ENCODE measurements at regions not wholly inside any gene's neighbourhood (a gene's known extent, or its start where the extent isn't known, plus 50 kb on each side); places are given as distances from the start of the nearest gene placed in this dataset.

DNA sequence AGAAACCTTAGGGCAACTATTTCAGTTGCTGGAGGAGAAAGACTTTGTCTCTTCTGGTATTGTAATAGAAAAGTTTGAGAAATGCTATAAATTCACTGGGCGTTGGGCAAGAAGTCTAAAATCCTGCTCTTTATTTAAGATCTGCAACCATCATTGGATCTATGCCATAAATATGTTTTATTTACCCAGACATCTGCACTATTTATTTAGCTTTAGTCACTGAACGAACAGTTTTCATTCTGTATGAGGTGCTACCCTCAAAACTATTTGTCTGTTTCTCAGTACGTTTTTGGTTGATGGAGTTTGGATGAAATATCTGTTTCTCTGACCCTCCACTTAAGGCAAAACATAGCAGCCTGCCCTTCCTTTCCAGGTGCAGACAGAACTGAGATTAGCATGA is 171.5 kb downstream of the SNX19 start:
- no peak overlapping the region for H3K27ac ChIP-seq
- intact Hi-C loops (cut with DNase I) = no loop called here
- 61 to 69% methylated on average over 3 of the region's 3 CpGs for WGBS, 2 donors
- no peak for TF ChIP-seq POLR2A (IDR thresholded peaks at IDR 0.05)
- TF ChIP-seq, protein P1, sequence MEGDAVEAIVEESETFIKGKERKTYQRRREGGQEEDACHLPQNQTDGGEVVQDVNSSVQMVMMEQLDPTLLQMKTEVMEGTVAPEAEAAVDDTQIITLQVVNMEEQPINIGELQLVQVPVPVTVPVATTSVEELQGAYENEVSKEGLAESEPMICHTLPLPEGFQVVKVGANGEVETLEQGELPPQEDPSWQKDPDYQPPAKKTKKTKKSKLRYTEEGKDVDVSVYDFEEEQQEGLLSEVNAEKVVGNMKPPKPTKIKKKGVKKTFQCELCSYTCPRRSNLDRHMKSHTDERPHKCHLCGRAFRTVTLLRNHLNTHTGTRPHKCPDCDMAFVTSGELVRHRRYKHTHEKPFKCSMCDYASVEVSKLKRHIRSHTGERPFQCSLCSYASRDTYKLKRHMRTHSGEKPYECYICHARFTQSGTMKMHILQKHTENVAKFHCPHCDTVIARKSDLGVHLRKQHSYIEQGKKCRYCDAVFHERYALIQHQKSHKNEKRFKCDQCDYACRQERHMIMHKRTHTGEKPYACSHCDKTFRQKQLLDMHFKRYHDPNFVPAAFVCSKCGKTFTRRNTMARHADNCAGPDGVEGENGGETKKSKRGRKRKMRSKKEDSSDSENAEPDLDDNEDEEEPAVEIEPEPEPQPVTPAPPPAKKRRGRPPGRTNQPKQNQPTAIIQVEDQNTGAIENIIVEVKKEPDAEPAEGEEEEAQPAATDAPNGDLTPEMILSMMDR (IDR thresholded peaks at IDR 0.05) = no peak
- H3K4me1 ChIP-seq = no peaks in the 10 kb centered on the region
- ATAC-seq = no peak
- H3K36me3 ChIP-seq (replicated peaks in 1 of 2; ENCODE audit: insufficient read depth in 1 of 2, low read depth in 2 of 2) = no peaks in the 10 kb centered on the region
- H3K9me3 ChIP-seq = peaks cover 0 to 8% (median 0%) of the 10 kb centered on the region in 3 donors
- H3K4me3 ChIP-seq = no peak overlapping the region
- no peak for DNase-seq
- H3K27me3 ChIP-seq = no peaks in the 10 kb centered on the region

DNA sequence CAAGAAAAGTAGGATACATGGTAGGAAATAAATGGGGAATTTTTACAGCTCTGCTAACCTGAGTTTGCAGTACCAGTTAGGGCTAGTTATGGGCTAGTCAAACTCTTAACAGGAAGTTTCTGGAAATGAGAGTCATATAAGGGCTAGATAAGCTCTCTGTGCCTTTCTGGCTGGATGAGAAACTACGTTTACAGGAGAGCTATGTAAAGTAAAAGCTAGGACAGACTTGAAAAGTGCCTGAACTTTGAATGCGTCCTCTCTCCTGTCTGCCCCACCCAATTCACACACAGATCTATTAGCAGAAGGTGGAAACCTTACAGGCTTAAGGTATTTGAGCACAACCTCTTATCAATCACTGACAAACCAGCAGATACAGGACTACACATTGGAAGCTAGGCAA is 167.1 kb downstream of the SNX19 start:
- H3K27ac ChIP-seq = no peak overlapping the region

DNA sequence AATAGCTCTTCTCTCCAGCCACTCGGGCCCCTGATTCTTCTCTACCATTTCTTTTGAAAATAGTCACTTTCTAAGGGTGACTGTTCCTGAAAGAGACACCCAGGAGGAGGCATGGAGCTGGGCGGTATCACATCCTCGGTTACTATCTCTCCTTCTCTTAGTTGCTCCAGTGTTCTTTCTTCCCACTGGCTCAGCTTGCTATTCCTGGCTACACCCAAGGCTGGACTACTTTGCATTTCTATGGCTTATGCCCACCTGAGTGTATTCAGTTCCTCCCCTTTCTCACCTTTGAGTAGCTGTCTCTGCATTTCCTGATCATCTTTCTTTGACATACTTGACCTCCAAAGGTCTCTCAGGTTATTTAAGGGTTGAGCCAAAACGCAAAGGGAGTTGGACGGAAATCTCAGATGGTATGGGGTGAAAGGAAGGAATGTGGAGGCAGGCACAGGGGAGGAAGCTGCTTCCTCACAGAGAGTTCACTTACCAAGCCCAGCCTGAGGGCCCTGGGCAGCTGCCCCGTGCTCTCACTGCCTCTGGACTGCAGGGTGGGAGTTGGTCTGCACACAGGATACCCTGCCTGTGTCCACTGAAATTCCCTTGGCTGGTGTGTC is 155.7 kb downstream of the SNX19 start:
- intact Hi-C loops (cut with DNase I) = no loop called here
- H3K27me3 ChIP-seq = no peaks in the 10 kb centered on the region
- peaks cover 10% of the 10 kb centered on the region for H3K4me1 ChIP-seq
- no peak overlapping the region for H3K27ac ChIP-seq
- DNase-seq = no peak
- no peaks in the 10 kb centered on the region for H3K9me3 ChIP-seq
- no peak overlapping the region for H3K4me3 ChIP-seq
- WGBS, 2 donors = 53 to 59% methylated on average over 6 of the region's 6 CpGs
- no peaks in the 10 kb centered on the region for H3K36me3 ChIP-seq (replicated peaks in 1 of 2; ENCODE audit: insufficient read depth in 1 of 2, low read depth in 2 of 2)
- no peak for ATAC-seq
- TF ChIP-seq, protein P1 (IDR thresholded peaks at IDR 0.05) = no peak
- TF ChIP-seq POLR2A (IDR thresholded peaks at IDR 0.05) = no peak

More for the DNA sequence above, 167.1 kb downstream of the SNX19 start:
- intact Hi-C loops (cut with DNase I) = no loop called here
- TF ChIP-seq POLR2A (IDR thresholded peaks at IDR 0.05) = no peak
- TF ChIP-seq, protein P1 (IDR thresholded peaks at IDR 0.05) = no peak
- Histone ChIP-seq H3K9me3 (no peaks in the 10 kb centered on the region), H3K27me3 (no peaks in the 10 kb centered on the region), H3K4me1 (no peaks in the 10 kb centered on the region), H3K36me3 (replicated peaks in 1 of 2; ENCODE audit: insufficient read depth in 1 of 2, low read depth in 2 of 2) (no peaks in the 10 kb centered on the region), H3K4me3 (no peak overlapping the region)
- no peak for DNase-seq
- no peak for ATAC-seq
- WGBS, 2 donors = 49 to 59% methylated on average over 2 of the region's 2 CpGs

DNA sequence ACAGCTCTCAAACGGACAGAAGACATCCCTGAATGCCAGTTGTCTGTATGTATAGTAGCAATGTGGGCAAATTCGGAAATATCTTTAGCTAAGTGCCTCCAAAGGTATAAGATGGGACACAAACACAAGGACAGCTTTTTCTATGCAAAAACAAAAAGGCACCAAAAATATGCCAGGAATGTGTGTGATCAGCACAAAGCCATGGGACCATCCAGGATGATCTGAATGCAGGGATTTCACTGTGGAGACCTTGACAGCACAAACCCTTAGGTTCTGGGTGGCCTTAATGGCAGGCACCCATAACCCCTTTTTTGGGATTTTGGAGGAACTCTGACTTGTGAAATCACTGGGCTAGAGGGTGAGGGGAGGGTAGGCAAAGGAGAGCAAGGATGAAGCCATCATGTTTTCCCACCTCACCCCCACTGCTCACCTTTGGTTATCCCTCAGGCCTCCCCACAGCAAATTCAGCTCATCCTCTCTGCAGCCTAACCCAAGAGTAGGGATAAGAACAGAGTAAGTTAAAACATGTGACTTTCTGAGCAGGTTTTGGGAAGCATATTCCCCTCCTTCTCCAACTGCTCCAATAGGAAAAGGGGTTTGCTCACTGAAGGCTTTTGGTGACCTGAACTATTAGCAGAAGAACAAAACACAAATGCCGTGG is 154.6 kb downstream of the SNX19 start:
- Histone ChIP-seq H3K27ac (no peak overlapping the region), H3K36me3 (replicated peaks in 1 of 2; ENCODE audit: insufficient read depth in 1 of 2, low read depth in 2 of 2) (no peaks in the 10 kb centered on the region), H3K9me3 (no peaks in the 10 kb centered on the region), H3K27me3 (no peaks in the 10 kb centered on the region), H3K4me1 (peaks cover 10% of the 10 kb centered on the region), H3K4me3 (no peak overlapping the region)
- ATAC-seq (no peak), DNase-seq (no peak)
- WGBS, 2 donors = 46 to 71% methylated on average over 3 of the region's 3 CpGs
- TF ChIP-seq, protein P1 (IDR thresholded peaks at IDR 0.05) = no peak
- no peak for TF ChIP-seq POLR2A (IDR thresholded peaks at IDR 0.05)
- intact Hi-C loops (cut with DNase I) = no loop called here

DNA sequence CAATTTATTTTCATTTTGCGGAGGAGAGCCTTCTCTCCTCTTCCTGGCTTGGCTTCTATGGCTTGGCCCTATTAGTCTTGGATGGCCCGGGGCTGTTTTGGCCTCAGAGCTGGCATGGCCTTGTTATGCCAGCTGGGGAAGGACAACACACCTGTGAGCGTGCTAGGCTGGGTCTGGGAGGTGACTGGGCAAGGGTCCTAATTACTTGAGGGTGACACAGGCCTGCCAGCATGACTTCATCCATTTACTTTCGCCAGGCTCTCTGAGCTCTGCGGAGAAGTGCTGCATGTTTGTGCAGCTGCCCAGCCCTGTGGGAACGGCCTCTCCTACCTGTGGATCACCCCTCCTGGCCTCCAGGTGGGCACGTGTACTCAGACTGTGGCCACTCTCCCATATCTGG is 153.6 kb downstream of the SNX19 start:
- DNase-seq (peak; percentile 46 to 86 (median 74)), ATAC-seq (peak; percentile 79)
- Histone ChIP-seq H3K4me1 (peaks cover 10% of the 10 kb centered on the region), H3K36me3 (replicated peaks in 1 of 2; ENCODE audit: insufficient read depth in 1 of 2, low read depth in 2 of 2) (no peaks in the 10 kb centered on the region), H3K9me3 (no peaks in the 10 kb centered on the region), H3K27ac (peak overlapping the region in 2 of 4 donors; percentile 16 to 37), H3K4me3 (no peak overlapping the region), H3K27me3 (no peaks in the 10 kb centered on the region)
- no peak for TF ChIP-seq POLR2A (IDR thresholded peaks at IDR 0.05)
- TF ChIP-seq, protein P1 (IDR thresholded peaks at IDR 0.05) = no peak
- intact Hi-C loops (cut with DNase I) = no loop called here
- 24 to 27% methylated on average over 7 of the region's 7 CpGs for WGBS, 2 donors
